ENCODE measurements at regions not wholly inside any gene's neighbourhood (a gene's known extent, or its start where the extent isn't known, plus 50 kb on each side); places are given as distances from the start of the nearest gene placed in this dataset.

- TF ChIP-seq MYC (IDR thresholded peaks at IDR 0.05; ENCODE audit: low read depth, low read length) = no peak
- no peak for TF ChIP-seq POLR2A (IDR thresholded peaks at IDR 0.05; ENCODE audit: extremely low read depth, insufficient read length)
- DNase-seq (ENCODE audit: low read depth) = no peak
- H3K4me3 ChIP-seq (ENCODE audit: low read depth, low read length) = no peak overlapping the region
These were observed 100.0 kb upstream of the GLS start for GRCh38 chr2:190780594-190780993.

GRCh38 chr2:190781604-190782198, 98.9 kb upstream of the GLS start:
- TF ChIP-seq MAX (IDR thresholded peaks at IDR 0.05; ENCODE audit: low read depth, low read length) = no peak
- no peak for TF ChIP-seq CTCF (IDR thresholded peaks at IDR 0.05; ENCODE audit: low read depth, low read length)
- no peak for TF ChIP-seq MYC (IDR thresholded peaks at IDR 0.05; ENCODE audit: low read depth, low read length)
- no peak for TF ChIP-seq POLR2A (IDR thresholded peaks at IDR 0.05; ENCODE audit: extremely low read depth, insufficient read length)
- H3K4me3 ChIP-seq (ENCODE audit: low read depth, low read length) = peak overlapping the region; percentile 9
- peak; percentile 80 for DNase-seq (ENCODE audit: low read depth)

GRCh38 chr2:190782264-190782663, 98.4 kb upstream of the GLS start:
- TF ChIP-seq MAX (IDR thresholded peaks at IDR 0.05; ENCODE audit: low read depth, low read length) (no peak), MYC (IDR thresholded peaks at IDR 0.05; ENCODE audit: low read depth, low read length) (no peak), CTCF (IDR thresholded peaks at IDR 0.05; ENCODE audit: low read depth, low read length) (no peak), POLR2A (IDR thresholded peaks at IDR 0.05; ENCODE audit: extremely low read depth, insufficient read length) (no peak)
- H3K4me3 ChIP-seq (ENCODE audit: low read depth, low read length) = no peak overlapping the region
- peak; percentile 10 for DNase-seq (ENCODE audit: low read depth)

GRCh38 chr2:190783513-190784263, 96.9 kb upstream of the GLS start:
- no peak overlapping the region for H3K4me3 ChIP-seq (ENCODE audit: low read depth, low read length)
- TF ChIP-seq POLR2A (IDR thresholded peaks at IDR 0.05; ENCODE audit: extremely low read depth, insufficient read length) = no peak
- TF ChIP-seq MAX (IDR thresholded peaks at IDR 0.05; ENCODE audit: low read depth, low read length) = no peak
- TF ChIP-seq MYC (IDR thresholded peaks at IDR 0.05; ENCODE audit: low read depth, low read length) = no peak
- TF ChIP-seq CTCF (IDR thresholded peaks at IDR 0.05; ENCODE audit: low read depth, low read length) = no peak
- no peak for DNase-seq (ENCODE audit: low read depth)

GRCh38 chr2:190785334-190785733, 95.3 kb upstream of the GLS start:
- TF ChIP-seq MAX (IDR thresholded peaks at IDR 0.05; ENCODE audit: low read depth, low read length) (no peak), MYC (IDR thresholded peaks at IDR 0.05; ENCODE audit: low read depth, low read length) (no peak), CTCF (IDR thresholded peaks at IDR 0.05; ENCODE audit: low read depth, low read length) (no peak), POLR2A (IDR thresholded peaks at IDR 0.05; ENCODE audit: extremely low read depth, insufficient read length) (no peak)
- no peak for DNase-seq (ENCODE audit: low read depth)
- no peak overlapping the region for H3K4me3 ChIP-seq (ENCODE audit: low read depth, low read length)

- no peak for DNase-seq (ENCODE audit: low read depth)
- no peak overlapping the region for H3K4me3 ChIP-seq (ENCODE audit: low read depth, low read length)
- TF ChIP-seq MAX (IDR thresholded peaks at IDR 0.05; ENCODE audit: low read depth, low read length) (no peak), CTCF (IDR thresholded peaks at IDR 0.05; ENCODE audit: low read depth, low read length) (no peak), POLR2A (IDR thresholded peaks at IDR 0.05; ENCODE audit: extremely low read depth, insufficient read length) (no peak), MYC (IDR thresholded peaks at IDR 0.05; ENCODE audit: low read depth, low read length) (no peak)
These were observed 94.0 kb upstream of the GLS start for GRCh38 chr2:190786404-190787166.

All from NB4 (cell line).